PFSK-1 (cell line): ENCODE measurements at regions not wholly inside any gene's neighbourhood (a gene's known extent, or its start where the extent isn't known, plus 50 kb on each side); places are given as distances from the start of the nearest gene placed in this dataset.

Experiments
- FOXP2 ChIP-seq: optimal IDR thresholded peaks from 2 replicates; pipeline ENCODE3; 2011; ENCODE audit warnings: borderline replicate concordance, control low read depth, inconsistent platforms; ENCODE audit not compliant: insufficient read depth; ENCODE audit errors: extremely low read length, extremely low read depth
- POLR2AphosphoS5 ChIP-seq: IDR thresholded peaks from 2 replicates; pipeline ENCODE4 v1.6.1; 2012; ENCODE audit warnings: low read depth, mild to moderate bottlenecking, control low read depth, low read length, moderate library complexity
- SIN3A ChIP-seq: IDR thresholded peaks from 2 replicates; pipeline ENCODE4 v1.6.1; 2012; ENCODE audit warnings: mild to moderate bottlenecking, low read length, moderate library complexity, borderline replicate concordance; ENCODE audit not compliant: insufficient read depth
- TAF1 ChIP-seq: IDR thresholded peaks from 2 replicates; pipeline ENCODE4 v1.6.1; 2012; ENCODE audit warnings: low read length, control low read depth, borderline replicate concordance; ENCODE audit not compliant: insufficient read depth
- TF ChIP-seq, protein P1 (sequence below), 2 experiments: IDR thresholded peaks; 2 replicates each; pipeline versions ENCODE4 v1.6.1 to v1.8.0; 2011 to 2012; ENCODE audit warnings: low read depth in 2 of 2, low read length in 2 of 2, control low read depth in 1 of 2, inconsistent platforms in 1 of 2, mild to moderate bottlenecking in 1 of 2, moderate library complexity in 1 of 2; ENCODE audit not compliant: insufficient read depth in 1 of 2

DNA sequence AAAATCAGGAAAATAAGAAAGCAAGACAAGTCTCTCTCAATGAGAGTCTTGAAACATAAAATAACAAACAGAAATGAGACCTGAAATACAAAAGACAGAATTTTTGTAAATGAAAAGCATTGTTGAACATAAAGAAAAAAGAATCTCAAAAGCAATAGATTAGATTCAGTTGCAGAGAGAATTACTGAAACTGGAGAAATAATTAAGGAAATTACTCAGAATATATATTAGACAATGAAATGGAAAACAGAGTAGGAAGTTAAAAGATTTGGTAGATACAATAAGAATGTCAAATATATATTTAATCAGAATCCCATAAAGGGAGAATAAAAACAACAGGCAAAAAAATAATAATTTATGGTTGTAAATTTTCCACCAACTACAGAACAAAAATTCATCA lies 308.3 kb downstream of the CRPPA start:
- TF ChIP-seq SIN3A = no peak
- no peak for TF ChIP-seq FOXP2
- TF ChIP-seq, protein P1, sequence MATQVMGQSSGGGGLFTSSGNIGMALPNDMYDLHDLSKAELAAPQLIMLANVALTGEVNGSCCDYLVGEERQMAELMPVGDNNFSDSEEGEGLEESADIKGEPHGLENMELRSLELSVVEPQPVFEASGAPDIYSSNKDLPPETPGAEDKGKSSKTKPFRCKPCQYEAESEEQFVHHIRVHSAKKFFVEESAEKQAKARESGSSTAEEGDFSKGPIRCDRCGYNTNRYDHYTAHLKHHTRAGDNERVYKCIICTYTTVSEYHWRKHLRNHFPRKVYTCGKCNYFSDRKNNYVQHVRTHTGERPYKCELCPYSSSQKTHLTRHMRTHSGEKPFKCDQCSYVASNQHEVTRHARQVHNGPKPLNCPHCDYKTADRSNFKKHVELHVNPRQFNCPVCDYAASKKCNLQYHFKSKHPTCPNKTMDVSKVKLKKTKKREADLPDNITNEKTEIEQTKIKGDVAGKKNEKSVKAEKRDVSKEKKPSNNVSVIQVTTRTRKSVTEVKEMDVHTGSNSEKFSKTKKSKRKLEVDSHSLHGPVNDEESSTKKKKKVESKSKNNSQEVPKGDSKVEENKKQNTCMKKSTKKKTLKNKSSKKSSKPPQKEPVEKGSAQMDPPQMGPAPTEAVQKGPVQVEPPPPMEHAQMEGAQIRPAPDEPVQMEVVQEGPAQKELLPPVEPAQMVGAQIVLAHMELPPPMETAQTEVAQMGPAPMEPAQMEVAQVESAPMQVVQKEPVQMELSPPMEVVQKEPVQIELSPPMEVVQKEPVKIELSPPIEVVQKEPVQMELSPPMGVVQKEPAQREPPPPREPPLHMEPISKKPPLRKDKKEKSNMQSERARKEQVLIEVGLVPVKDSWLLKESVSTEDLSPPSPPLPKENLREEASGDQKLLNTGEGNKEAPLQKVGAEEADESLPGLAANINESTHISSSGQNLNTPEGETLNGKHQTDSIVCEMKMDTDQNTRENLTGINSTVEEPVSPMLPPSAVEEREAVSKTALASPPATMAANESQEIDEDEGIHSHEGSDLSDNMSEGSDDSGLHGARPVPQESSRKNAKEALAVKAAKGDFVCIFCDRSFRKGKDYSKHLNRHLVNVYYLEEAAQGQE (IDR thresholded peaks at IDR 0.05; ENCODE audit: insufficient read depth in 1 of 2, low read depth in 2 of 2, low read length in 2 of 2) = no peak
- no peak for TF ChIP-seq TAF1
- no peak for TF ChIP-seq POLR2AphosphoS5

DNA sequence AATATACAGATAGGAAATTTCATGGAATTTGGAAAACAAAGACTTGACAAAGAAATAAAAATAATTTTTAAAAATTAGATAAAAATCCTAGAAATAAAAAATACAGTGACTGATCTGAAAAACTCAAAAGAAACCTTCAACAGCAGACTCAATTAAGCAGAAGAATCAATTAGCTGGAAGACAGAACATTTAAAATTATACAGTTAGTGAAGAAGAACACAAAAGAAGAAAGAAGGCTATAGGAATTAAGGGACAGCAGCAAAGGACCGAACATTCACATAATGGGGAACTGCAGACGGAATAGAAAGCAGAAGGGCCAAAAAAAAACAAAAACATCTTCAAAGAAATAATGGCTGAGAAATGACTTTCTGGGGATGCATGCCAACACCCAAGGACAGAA lies 314.5 kb downstream of the CRPPA start:
- TF ChIP-seq SIN3A (no peak), TAF1 (no peak), FOXP2 (no peak), POLR2AphosphoS5 (no peak)
- TF ChIP-seq, protein P1 (IDR thresholded peaks at IDR 0.05; ENCODE audit: insufficient read depth in 1 of 2, low read depth in 2 of 2, low read length in 2 of 2) = no peak

DNA sequence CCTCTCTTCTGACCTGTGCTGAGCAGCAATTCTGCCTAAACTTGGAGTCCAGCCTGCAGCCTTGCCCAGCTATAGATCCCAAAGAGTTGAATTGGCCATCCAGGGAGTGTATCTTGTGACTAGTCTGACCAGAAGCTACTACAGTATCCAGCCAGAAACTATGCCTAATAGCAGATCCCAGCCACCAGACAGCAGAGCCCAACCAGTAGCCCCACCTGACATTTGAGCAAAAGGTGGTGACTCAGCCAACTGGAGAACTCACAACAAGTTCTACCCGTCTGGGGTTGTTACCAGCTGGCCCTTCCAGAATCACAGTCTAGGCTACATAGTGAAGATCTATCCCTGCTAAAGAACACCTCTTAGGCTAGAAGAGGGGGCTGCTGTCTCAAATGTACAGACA lies 315.0 kb downstream of the CRPPA start:
- TF ChIP-seq TAF1 (no peak), FOXP2 (no peak)

DNA sequence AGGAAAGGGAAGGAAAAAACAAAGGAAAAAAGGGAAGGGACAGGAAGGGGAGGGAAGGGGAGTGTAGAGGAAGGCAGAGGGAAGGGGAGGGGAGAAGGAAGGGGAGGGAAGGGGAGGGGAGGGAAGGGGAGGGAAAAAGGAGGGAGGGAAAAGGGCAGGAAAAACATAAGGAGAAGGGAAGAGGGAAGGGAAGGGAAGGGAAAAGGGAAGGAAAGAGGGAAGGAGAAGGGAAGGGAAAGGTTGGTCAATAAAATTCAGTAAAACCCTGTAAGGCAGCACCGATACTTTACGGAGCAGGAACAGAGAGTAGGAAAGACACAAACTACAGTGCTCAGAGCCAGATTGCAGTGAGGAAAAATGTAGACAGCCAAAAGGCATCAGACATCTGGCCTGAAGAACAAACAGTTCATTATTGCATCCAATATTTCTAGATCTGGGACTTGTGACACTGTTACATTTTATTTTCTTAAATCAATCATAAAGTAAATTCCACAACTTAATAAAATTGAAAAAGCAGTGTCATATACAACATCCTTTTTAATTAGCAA lies 322.0 kb downstream of the CRPPA start:
- TF ChIP-seq POLR2AphosphoS5 = no peak
- TF ChIP-seq FOXP2 = no peak
- TF ChIP-seq, protein P1 (IDR thresholded peaks at IDR 0.05; ENCODE audit: insufficient read depth in 1 of 2, low read depth in 2 of 2, low read length in 2 of 2) = no peak
- no peak for TF ChIP-seq SIN3A
- TF ChIP-seq TAF1 = no peak

DNA sequence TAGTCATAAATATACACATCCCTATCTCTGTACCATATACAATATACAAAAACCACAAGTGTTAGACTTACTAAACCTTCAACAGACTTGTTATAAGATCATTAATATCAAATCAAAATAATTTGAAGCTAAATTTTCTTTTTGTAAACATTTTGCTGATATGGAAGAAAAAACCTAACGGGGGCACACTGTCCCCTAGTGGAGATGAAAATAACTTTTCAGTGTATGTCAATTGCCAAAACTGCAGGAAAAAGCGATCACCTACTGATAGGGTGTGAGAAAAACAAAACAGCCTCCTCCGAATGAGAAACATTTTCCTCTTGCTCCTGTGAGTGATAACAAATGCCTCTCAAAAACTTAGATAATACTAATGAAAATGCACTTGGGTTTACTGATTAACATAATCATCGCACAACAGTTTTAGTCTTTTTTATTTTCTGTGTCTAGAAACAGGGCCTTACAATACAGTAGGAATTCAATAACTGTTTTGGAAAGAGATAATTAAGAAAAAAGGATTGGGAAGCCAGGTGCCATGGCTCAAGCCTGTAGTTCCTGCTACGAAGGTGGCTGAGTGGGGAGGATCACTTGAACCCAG lies 322.7 kb downstream of the CRPPA start:
- TF ChIP-seq POLR2AphosphoS5 (no peak), FOXP2 (no peak), SIN3A (no peak), TAF1 (no peak)
- TF ChIP-seq, protein P1 (IDR thresholded peaks at IDR 0.05; ENCODE audit: insufficient read depth in 1 of 2, low read depth in 2 of 2, low read length in 2 of 2) = no peak
